Activated effector memory CD4-positive, alpha-beta T cell treated with anti-CD3 and anti-CD28 coated beads, Interleukin-2, amount 50 U/mL, for 16 hours (primary cell): ENCODE measurements at regions not wholly inside any gene's neighbourhood (a gene's known extent, or its start where the extent isn't known, plus 50 kb on each side); places are given as distances from the start of the nearest gene placed in this dataset.

Experiments used
- DNase-seq: peaks from one replicate; pipeline ENCODE4 v3.0.0-alpha.2; 2020

GRCh38 chr12:86838711-86839110 lies 582.5 kb upstream of the MGAT4C start:
- DNase-seq, result no peak

GRCh38 chr12:86838260-86838659 lies 582.1 kb upstream of the MGAT4C start:
- no peak for DNase-seq

GRCh38 chr12:86837246-86837645 lies 581.1 kb upstream of the MGAT4C start:
- no peak for DNase-seq

GRCh38 chr12:86834217-86834616 lies 578.0 kb upstream of the MGAT4C start:
- no peak for DNase-seq

- no peak for DNase-seq
Measured at GRCh38 chr12:86827409-86827808, 571.2 kb upstream of the MGAT4C start.

GRCh38 chr12:86826051-86826450 lies 569.9 kb upstream of the MGAT4C start:
- DNase-seq, result no peak

GRCh38 chr12:86801439-86801838 lies 545.2 kb upstream of the MGAT4C start:
- no peak for DNase-seq

- DNase-seq, result no peak
Measured at GRCh38 chr12:86799616-86800015, 543.4 kb upstream of the MGAT4C start.

GRCh38 chr12:86796550-86796949 lies 540.4 kb upstream of the MGAT4C start:
- no peak for DNase-seq

GRCh38 chr12:86788661-86789060 lies 532.5 kb upstream of the MGAT4C start:
- DNase-seq, result no peak

- DNase-seq, result no peak
Measured at GRCh38 chr12:86787419-86787818, 531.2 kb upstream of the MGAT4C start.

GRCh38 chr12:86777325-86777724 lies 521.1 kb upstream of the MGAT4C start:
- no peak for DNase-seq

- DNase-seq, result no peak
Measured at GRCh38 chr12:86774841-86775388, 518.7 kb upstream of the MGAT4C start.

- DNase-seq, result no peak
Measured at GRCh38 chr12:86772696-86773095, 516.5 kb upstream of the MGAT4C start.

GRCh38 chr12:86770871-86771270 lies 514.7 kb upstream of the MGAT4C start:
- no peak for DNase-seq

- DNase-seq, result no peak
Measured at GRCh38 chr12:86748894-86749293, 492.7 kb upstream of the MGAT4C start.

- no peak for DNase-seq
Measured at GRCh38 chr12:86744547-86745212, 488.5 kb upstream of the MGAT4C start.

- no peak for DNase-seq
Measured at GRCh38 chr12:86743875-86744536, 487.8 kb upstream of the MGAT4C start.

GRCh38 chr12:86741531-86741930 lies 485.3 kb upstream of the MGAT4C start:
- DNase-seq, result no peak

- no peak for DNase-seq
Measured at GRCh38 chr12:86735851-86736250, 479.7 kb upstream of the MGAT4C start.

- DNase-seq, result no peak
Measured at GRCh38 chr12:86735072-86735471, 478.9 kb upstream of the MGAT4C start.

GRCh38 chr12:86730233-86730632 lies 474.0 kb upstream of the MGAT4C start:
- DNase-seq, result no peak

GRCh38 chr12:86729739-86730138 lies 473.5 kb upstream of the MGAT4C start:
- no peak for DNase-seq

- DNase-seq, result no peak
Measured at GRCh38 chr12:86727160-86727559, 471.0 kb upstream of the MGAT4C start.

- no peak for DNase-seq
Measured at GRCh38 chr12:86724716-86725115, 468.5 kb upstream of the MGAT4C start.
